A673 (cell line): ENCODE measurements at regions not wholly inside any gene's neighbourhood (a gene's known extent, or its start where the extent isn't known, plus 50 kb on each side); places are given as distances from the start of the nearest gene placed in this dataset.

Experiments used
- CTCF ChIP-seq: fragments of 300-800, 200-600 bp; sonication (generic); conservative IDR thresholded peaks from 2 replicates; pipeline ENCODE4 v1.5.1; 2017; ENCODE audit warnings: low read depth, mild to moderate bottlenecking, antibody characterized with exemption, low read length, moderate library complexity, mixed read lengths
- EZH2 ChIP-seq: fragments of 200-600 bp; sonication (generic); IDR thresholded peaks from 2 replicates; pipeline ENCODE4 v1.6.1; 2017; ENCODE audit warnings: borderline replicate concordance, low read depth, mild to moderate bottlenecking, mixed read lengths, antibody characterized with exemption, low read length; ENCODE audit not compliant: poor library complexity, severe bottlenecking

DNA sequence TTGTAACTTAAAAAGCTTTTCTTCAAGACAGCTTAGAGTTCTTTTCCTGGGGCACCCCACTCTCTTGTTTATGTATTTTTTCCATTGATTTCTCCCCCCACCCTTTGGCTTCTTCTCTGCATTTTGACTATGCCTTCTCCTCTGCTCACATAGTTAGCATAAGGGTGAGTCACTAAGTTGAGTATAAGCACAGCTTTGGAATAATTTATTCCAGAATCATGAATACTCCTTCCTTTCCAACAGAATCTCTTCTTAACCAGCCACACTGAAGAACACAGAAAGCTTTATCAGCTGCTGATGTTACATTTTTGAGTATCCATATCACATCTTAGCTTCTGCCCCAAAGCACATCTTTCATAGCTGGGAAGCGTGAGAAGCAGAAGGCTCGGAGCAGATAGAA lies 449.5 kb upstream of the MKI67 start:
- TF ChIP-seq EZH2, result no peak
- TF ChIP-seq CTCF, result no peak
